ENCODE measurements at regions not wholly inside any gene's neighbourhood (a gene's known extent, or its start where the extent isn't known, plus 50 kb on each side); places are given as distances from the start of the nearest gene placed in this dataset.

GRCh38 chr7:26101361-26102151, 50.4 kb upstream of the NFE2L3 start:
- H3K4me3 ChIP-seq: no peak overlapping the region
- H3K9me3 ChIP-seq: no peaks in the 10 kb centered on the region
- peak; percentile 72 for ATAC-seq
- no peaks in the 10 kb centered on the region for H3K4me1 ChIP-seq (ENCODE audit: low read depth)
- no peak for TF ChIP-seq CTCF (IDR thresholded peaks at IDR 0.05)
- no peaks in the 10 kb centered on the region for H3K36me3 ChIP-seq (ENCODE audit: low read depth)
- DNase-seq: peak; percentile 17 to 53 (median 33)
- intact Hi-C loops (cut with DNase I, micrococcal nuclease): no loop called here

- Histone ChIP-seq H3K4me3 (no peak overlapping the region), H3K4me1 (ENCODE audit: low read depth) (no peaks in the 10 kb centered on the region), H3K9me3 (no peaks in the 10 kb centered on the region), H3K36me3 (ENCODE audit: low read depth) (no peaks in the 10 kb centered on the region)
- intact Hi-C loops (cut with DNase I, micrococcal nuclease): no loop called here
- TF ChIP-seq CTCF (IDR thresholded peaks at IDR 0.05): no peak
- DNase-seq (no peak), ATAC-seq (no peak)
These were observed 49.8 kb upstream of the NFE2L3 start for GRCh38 chr7:26102176-26102575.

Small RNA genes lying in the stretch of these regions (microRNA-seq; reads per million reads assigned to microRNA genes)
- gene MIR148A: 1,653 reads per million, percentile 86 among the genes with 10 or more reads in this experiment
